Endothelial cell of umbilical vein (primary cell): ENCODE measurements at regions not wholly inside any gene's neighbourhood (a gene's known extent, or its start where the extent isn't known, plus 50 kb on each side); places are given as distances from the start of the nearest gene placed in this dataset.

Experiments used
- CTCF ChIP-seq, 2 donors: IDR thresholded peaks; 1 replicate in 1 of 2; 2 replicates in 1 of 2; pipeline ENCODE4 v1.5.1; 2011; ENCODE audit warnings: low read length in 2 of 2, mild to moderate bottlenecking in 2 of 2, moderate library complexity in 2 of 2, control low read depth in 1 of 2, inconsistent platforms in 1 of 2, low read depth in 1 of 2; ENCODE audit not compliant: insufficient read depth in 1 of 2; ENCODE audit errors: extremely low read depth in 1 of 2
- EZH2 ChIP-seq: IDR thresholded peaks from 2 replicates; pipeline ENCODE4 v1.6.1; 2012; ENCODE audit warnings: borderline replicate concordance, low read depth, mild to moderate bottlenecking, moderate library complexity, low read length, inconsistent platforms; ENCODE audit not compliant: severe bottlenecking
- MYC ChIP-seq: IDR thresholded peaks from one replicate; pipeline ENCODE4 v1.6.1; 2011; ENCODE audit warnings: mild to moderate bottlenecking, low read depth, low read length
- POLR2A ChIP-seq: IDR thresholded peaks from 2 replicates; pipeline ENCODE4 v1.6.1; 2012; ENCODE audit warnings: low read depth, mild to moderate bottlenecking, control low read depth, low read length
- POLR2AphosphoS5 ChIP-seq: IDR thresholded peaks from 2 replicates; pipeline ENCODE4 v1.6.1; 2012; ENCODE audit warnings: low read depth, mild to moderate bottlenecking, control low read depth, low read length, moderate library complexity; ENCODE audit not compliant: insufficient read depth

- TF ChIP-seq CTCF (IDR thresholded peaks at IDR 0.05; ENCODE audit: extremely low read depth in 1 of 2, insufficient read depth in 1 of 2, low read depth in 1 of 2, low read length in 2 of 2): no peak
- no peak for TF ChIP-seq POLR2A
- TF ChIP-seq EZH2: no peak
- TF ChIP-seq POLR2AphosphoS5: no peak
- TF ChIP-seq MYC: no peak
Observed at GRCh38 chr6:101163611-101164010, 229.9 kb upstream of the GRIK2 start.
